GM23248 (cell line): ENCODE measurements at regions not wholly inside any gene's neighbourhood (a gene's known extent, or its start where the extent isn't known, plus 50 kb on each side); places are given as distances from the start of the nearest gene placed in this dataset.

Experiments used
- DNase-seq: peaks from one replicate; pipeline ENCODE4 v3.0.0-alpha.2; 2015
- H2AFZ ChIP-seq: fragments of 200-600 bp; sonication (generic); 2 replicates; pipeline ENCODE4 v1.6.1; 2016; ENCODE audit warnings: antibody characterized with exemption
- H3F3A ChIP-seq: fragments of 200-600 bp; sonication (generic); 2 replicates; pipeline ENCODE4 v1.6.1; 2016; ENCODE audit warnings: mild to moderate bottlenecking, antibody characterized with exemption, mixed run types; ENCODE audit not compliant: insufficient read depth
- H3K27ac ChIP-seq: fragments of 200-600 bp; sonication (generic); 2 replicates; pipeline ENCODE4 v1.5.1; 2016; ENCODE audit warnings: mild to moderate bottlenecking
- H3K27me3 ChIP-seq: fragments of 200-600 bp; sonication (generic); replicated peaks from 2 replicates; pipeline ENCODE4 v1.6.1; 2016; ENCODE audit warnings: mild to moderate bottlenecking; ENCODE audit not compliant: insufficient read depth
- H3K36me3 ChIP-seq: fragments of 200-600 bp; sonication (generic); 2 replicates; pipeline ENCODE4 v1.6.1; 2016; ENCODE audit warnings: low read depth, mild to moderate bottlenecking
- H3K4me1 ChIP-seq: fragments of 200-600 bp; sonication (generic); 2 replicates; pipeline ENCODE4 v1.6.1; 2016; ENCODE audit warnings: mild to moderate bottlenecking; ENCODE audit not compliant: insufficient read depth
- H3K4me2 ChIP-seq: fragments of 200-600 bp; sonication (generic); one replicate; pipeline ENCODE4 v1.6.1; 2016; ENCODE audit warnings: mild to moderate bottlenecking; ENCODE audit not compliant: unreplicated experiment
- H3K4me3 ChIP-seq: fragments of 200-600 bp; sonication (generic); 2 replicates; pipeline ENCODE4 v1.5.1; 2016; ENCODE audit warnings: mild to moderate bottlenecking
- H3K79me2 ChIP-seq: fragments of 200-600 bp; sonication (generic); 2 replicates; pipeline ENCODE4 v1.6.1; 2016; ENCODE audit warnings: mild to moderate bottlenecking; ENCODE audit not compliant: insufficient read depth
- H3K9ac ChIP-seq: fragments of 200-600 bp; sonication (generic); 2 replicates; pipeline ENCODE4 v1.6.1; 2016; ENCODE audit warnings: mild to moderate bottlenecking
- H3K9me2 ChIP-seq: fragments of 200-600 bp; sonication (generic); 2 replicates; pipeline ENCODE4 v1.6.1; 2016; ENCODE audit warnings: mixed run types, mild to moderate bottlenecking, moderate library complexity; ENCODE audit not compliant: insufficient read depth
- H3K9me3 ChIP-seq: fragments of 200-600 bp; sonication (generic); one replicate; pipeline ENCODE4 v1.6.1; 2017; ENCODE audit warnings: low read depth
- H4K20me1 ChIP-seq: fragments of 200-600 bp; sonication (generic); 2 replicates; pipeline ENCODE4 v1.6.0; 2016; ENCODE audit not compliant: insufficient read depth
- EZH2 ChIP-seq: fragments of 200-600 bp; sonication (generic); IDR thresholded peaks from 2 replicates; pipeline ENCODE4 v1.6.1; 2018; ENCODE audit warnings: antibody characterized with exemption, mild to moderate bottlenecking; ENCODE audit not compliant: insufficient read depth, poor library complexity, severe bottlenecking
- EZH2phosphoT487 ChIP-seq: fragments of 200-600 bp; sonication (generic); IDR thresholded peaks from 2 replicates; pipeline ENCODE4 v1.6.1; 2018; ENCODE audit warnings: antibody characterized with exemption, moderate library complexity, mild to moderate bottlenecking, low read depth; ENCODE audit not compliant: insufficient read depth
- WGBS, 2 experiments: methylation state at CpG; one replicate each; pipeline ENCODE4 v1.1.6; 2015 to 2017; ENCODE audit warnings: low lambda C conversion rate in 2 of 2, low coverage in 1 of 2; ENCODE audit errors: missing lambda C conversion rate in 2 of 2; 5-methylcytosine and 5-hydroxymethylcytosine counted together
- in situ Hi-C: fragments of 300-500 bp; cut with MboI; formaldehyde crosslinking; loops from 2 replicates; pipeline ENCODE4 v1.15.0; 2020

DNA sequence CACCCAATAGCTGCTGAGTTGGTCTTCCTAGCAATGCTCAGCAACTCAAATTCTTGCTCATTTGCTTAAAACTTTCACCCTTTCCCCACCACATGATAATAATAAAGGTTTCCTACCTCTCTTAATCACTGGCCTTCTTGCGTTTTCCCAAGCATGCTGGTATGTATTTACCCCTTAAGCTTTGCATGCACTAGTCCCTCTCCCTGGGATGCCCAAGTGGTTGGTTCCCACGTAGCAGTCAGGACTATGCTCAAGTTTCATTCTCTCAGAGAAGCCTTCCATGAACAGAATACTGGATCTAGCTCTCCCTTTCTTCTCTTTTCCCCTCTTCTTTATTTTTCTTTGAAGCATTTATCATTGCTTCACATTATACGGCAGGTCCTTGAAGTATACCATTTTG is 108.8 kb downstream of the KBTBD8 start:
- H3K79me2 ChIP-seq: no peaks in the 10 kb centered on the region
- H3K27ac ChIP-seq: no peak overlapping the region
- in situ Hi-C loops: loop anchor here (25.0 kb wide), 1 partner anchor 680 kb away; no protein-coding TSS in a partner anchor
- no peaks in the 10 kb centered on the region for H3K4me1 ChIP-seq
- H3K9me2 ChIP-seq: no peaks in the 10 kb centered on the region
- H3F3A ChIP-seq: no peaks in the 10 kb centered on the region
- no peaks in the 10 kb centered on the region for H3K27me3 ChIP-seq
- DNase-seq: no peak
- no peak overlapping the region for H3K9ac ChIP-seq
- H3K9me3 ChIP-seq: no peaks in the 10 kb centered on the region
- no peaks in the 10 kb centered on the region for H4K20me1 ChIP-seq
- no peaks in the 10 kb centered on the region for H3K36me3 ChIP-seq
- TF ChIP-seq EZH2phosphoT487: no peak
- TF ChIP-seq EZH2: no peak
- WGBS, 2 experiments: 42 to 54% methylated on average over 3 of the region's 3 CpGs
- H3K4me2 ChIP-seq: no peak overlapping the region
- H2AFZ ChIP-seq: no peak overlapping the region
- H3K4me3 ChIP-seq: no peak overlapping the region

DNA sequence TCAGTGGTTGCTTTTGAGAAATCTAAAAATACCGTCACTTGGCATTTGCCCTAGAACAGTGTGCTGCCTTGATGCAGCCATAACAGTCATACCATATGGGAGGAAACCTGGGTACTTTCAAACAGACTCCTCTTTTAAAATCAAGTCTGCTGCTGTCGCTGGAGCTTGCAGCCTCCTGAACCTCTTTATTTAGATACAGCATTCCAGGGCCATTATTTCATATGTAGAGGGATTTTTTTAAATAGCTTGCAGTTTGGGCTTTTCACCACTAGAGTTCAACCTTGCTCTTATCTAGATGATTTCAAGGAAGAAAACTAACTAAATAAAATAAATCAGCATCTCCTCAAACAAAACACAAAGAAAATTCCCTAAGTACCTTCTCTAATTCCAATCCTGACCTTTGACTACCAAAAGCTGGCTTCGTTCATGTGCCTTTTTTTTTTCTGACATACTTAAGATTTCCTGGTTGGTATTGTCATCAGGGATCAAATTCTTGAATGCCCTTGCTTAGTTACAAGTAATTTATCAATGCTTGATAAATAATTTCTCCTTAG is 111.6 kb downstream of the KBTBD8 start:
- Histone ChIP-seq H3K9me3 (no peaks in the 10 kb centered on the region), H3K36me3 (no peaks in the 10 kb centered on the region), H3K9me2 (no peaks in the 10 kb centered on the region), H3K4me2 (no peak overlapping the region), H3F3A (no peaks in the 10 kb centered on the region), H3K27me3 (no peaks in the 10 kb centered on the region), H4K20me1 (no peaks in the 10 kb centered on the region), H3K4me3 (no peak overlapping the region), H2AFZ (no peak overlapping the region), H3K9ac (no peak overlapping the region), H3K4me1 (no peaks in the 10 kb centered on the region), H3K79me2 (no peaks in the 10 kb centered on the region), H3K27ac (no peak overlapping the region)
- DNase-seq: peak; percentile 82
- in situ Hi-C loops: loop anchor here (25.0 kb wide), 1 partner anchor 678 kb away; no protein-coding TSS in a partner anchor
- 31% methylated on average over 3 of the region's 3 CpGs for WGBS, 2 experiments
- TF ChIP-seq EZH2phosphoT487: no peak
- no peak for TF ChIP-seq EZH2

DNA sequence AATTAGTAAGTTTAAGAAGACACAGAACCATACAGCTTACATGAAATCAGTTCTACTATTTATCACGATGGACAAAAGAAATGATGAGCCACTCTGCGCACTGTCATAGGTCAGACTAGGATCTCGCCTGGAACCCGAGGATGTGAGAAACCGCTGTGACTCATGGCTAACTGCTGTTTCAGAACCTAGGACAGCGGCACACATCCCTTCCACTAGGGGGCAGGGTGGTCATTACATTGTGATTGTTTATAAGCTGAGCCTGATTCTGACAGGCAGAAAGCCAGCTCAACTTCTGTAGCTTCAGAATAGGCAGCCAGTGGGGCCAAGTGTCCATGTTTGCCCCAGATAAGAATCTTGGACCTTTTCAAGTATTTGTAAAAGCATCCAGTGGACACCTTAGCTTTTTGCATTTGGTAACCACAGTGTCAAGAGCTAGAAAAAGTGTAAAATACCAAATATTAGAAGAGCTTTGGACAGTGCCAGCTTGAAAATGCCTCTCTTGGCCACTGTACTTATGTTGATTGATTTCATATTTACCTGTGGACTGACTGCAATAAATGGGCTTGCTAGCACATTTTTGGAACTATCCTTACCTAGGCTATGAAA is 115.8 kb downstream of the KBTBD8 start:
- H3K9ac ChIP-seq: no peak overlapping the region
- in situ Hi-C loops: loop anchor here (25.0 kb wide), 1 partner anchor 673 kb away; no protein-coding TSS in a partner anchor
- no peaks in the 10 kb centered on the region for H3K4me1 ChIP-seq
- H3K27ac ChIP-seq: no peak overlapping the region
- H3K9me3 ChIP-seq: no peaks in the 10 kb centered on the region
- no peaks in the 10 kb centered on the region for H3K36me3 ChIP-seq
- no peaks in the 10 kb centered on the region for H4K20me1 ChIP-seq
- no peaks in the 10 kb centered on the region for H3K27me3 ChIP-seq
- no peaks in the 10 kb centered on the region for H3F3A ChIP-seq
- no peak overlapping the region for H3K4me3 ChIP-seq
- no peaks in the 10 kb centered on the region for H3K9me2 ChIP-seq
- H3K4me2 ChIP-seq: no peak overlapping the region
- no peaks in the 10 kb centered on the region for H3K79me2 ChIP-seq
- no peak overlapping the region for H2AFZ ChIP-seq
- WGBS, 2 experiments: 1% methylated on average over 6 of the region's 6 CpGs
- peak; percentile 90 for DNase-seq
- TF ChIP-seq EZH2phosphoT487 (no peak), EZH2 (no peak)

DNA sequence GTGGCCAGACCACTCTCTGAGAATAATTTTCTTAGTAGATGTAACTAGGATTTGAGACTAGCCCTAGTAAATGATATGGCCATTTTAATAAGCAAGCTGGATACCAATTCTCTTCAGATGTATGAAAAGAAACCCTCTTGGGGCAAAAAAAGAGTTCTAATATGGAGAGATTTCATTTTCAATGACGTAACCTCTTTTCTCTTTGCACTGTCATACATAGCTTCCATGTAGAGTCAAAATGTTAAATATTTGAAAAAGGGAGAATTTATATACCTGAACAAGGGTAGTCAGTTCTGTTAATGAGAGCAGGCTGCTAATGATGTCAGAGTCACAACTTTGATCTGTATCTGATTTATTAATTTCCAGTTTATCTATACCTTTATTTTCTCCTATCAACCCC is 120.0 kb downstream of the KBTBD8 start:
- no peaks in the 10 kb centered on the region for H3K4me1 ChIP-seq
- no peaks in the 10 kb centered on the region for H3F3A ChIP-seq
- in situ Hi-C loops: loop anchor here (25.0 kb wide), 1 partner anchor 669 kb away; no protein-coding TSS in a partner anchor
- H3K36me3 ChIP-seq: no peaks in the 10 kb centered on the region
- H3K9me2 ChIP-seq: no peaks in the 10 kb centered on the region
- H4K20me1 ChIP-seq: no peaks in the 10 kb centered on the region
- H3K27ac ChIP-seq: no peak overlapping the region
- H3K4me3 ChIP-seq: no peak overlapping the region
- H3K9ac ChIP-seq: no peak overlapping the region
- TF ChIP-seq EZH2: no peak
- TF ChIP-seq EZH2phosphoT487: no peak
- no peaks in the 10 kb centered on the region for H3K79me2 ChIP-seq
- no peak overlapping the region for H3K4me2 ChIP-seq
- no peak for DNase-seq
- H2AFZ ChIP-seq: no peak overlapping the region
- no peaks in the 10 kb centered on the region for H3K9me3 ChIP-seq
- H3K27me3 ChIP-seq: no peaks in the 10 kb centered on the region
- WGBS, 2 experiments: 36 to 45% methylated on average over 1 of the region's 1 CpG
